Mesendoderm (in vitro differentiated cells): ENCODE measurements at regions not wholly inside any gene's neighbourhood (a gene's known extent, or its start where the extent isn't known, plus 50 kb on each side); places are given as distances from the start of the nearest gene placed in this dataset.
A peak's percentile ranks its signal among the peaks of the same experiment; 100 is the strongest.

ENCODE experiments used
- DNase-seq: peaks from one replicate; pipeline ENCODE4 v3.0.0; 2013
- H2AK5ac ChIP-seq: 2 replicates; pipeline ENCODE4 v1.6.1; 2013; ENCODE audit warnings: low read length, inconsistent platforms
- H2BK120ac ChIP-seq: 2 replicates; pipeline ENCODE4 v1.6.1; 2013; ENCODE audit warnings: low read depth, mild to moderate bottlenecking, low read length, moderate library complexity, mixed read lengths
- H2BK15ac ChIP-seq: replicated peaks from 2 replicates; pipeline ENCODE4 v1.6.1; 2013; ENCODE audit warnings: low read depth, mild to moderate bottlenecking, moderate library complexity
- H2BK5ac ChIP-seq: 2 replicates; pipeline ENCODE4 v1.6.1; 2013; ENCODE audit warnings: low read length, inconsistent platforms
- H3K18ac ChIP-seq: 2 replicates; pipeline ENCODE4 v1.6.1; 2013; ENCODE audit warnings: mild to moderate bottlenecking, low read length, mixed read lengths
- H3K23ac ChIP-seq: one replicate; pipeline ENCODE4 v1.6.1; 2013; ENCODE audit warnings: low read length
- H3K27ac ChIP-seq: 2 replicates; pipeline ENCODE4 v1.5.1; 2013; ENCODE audit warnings: low read depth, mild to moderate bottlenecking, inconsistent platforms, low read length, moderate library complexity
- H3K27me3 ChIP-seq: 2 replicates; pipeline ENCODE4 v1.6.1; 2013; ENCODE audit warnings: low read length, control low read depth, mild to moderate bottlenecking, inconsistent platforms; ENCODE audit not compliant: insufficient read depth, poor library complexity
- H3K36me3 ChIP-seq: 2 replicates; pipeline ENCODE4 v1.6.1; 2013; ENCODE audit warnings: low read length, inconsistent platforms; ENCODE audit not compliant: control insufficient read depth, insufficient read depth
- H3K4ac ChIP-seq: one replicate; pipeline ENCODE4 v1.6.1; 2013; ENCODE audit warnings: low read depth, mild to moderate bottlenecking, low read length, moderate library complexity
- H3K4me1 ChIP-seq: 2 replicates; pipeline ENCODE4 v1.6.1; 2013; ENCODE audit warnings: low read depth, low read length, inconsistent platforms; ENCODE audit not compliant: control insufficient read depth
- H3K4me2 ChIP-seq: 2 replicates; pipeline ENCODE4 v1.6.1; 2013; ENCODE audit warnings: low read length
- H3K4me3 ChIP-seq: 2 replicates; pipeline ENCODE4 v1.5.1; 2013; ENCODE audit warnings: mild to moderate bottlenecking, low read length
- H3K56ac ChIP-seq: one replicate; pipeline ENCODE4 v1.6.1; 2013; ENCODE audit warnings: low read length
- H3K79me1 ChIP-seq: 2 replicates; pipeline ENCODE4 v1.6.1; 2013; ENCODE audit warnings: low read length, inconsistent platforms
- H3K79me2 ChIP-seq: 2 replicates; pipeline ENCODE4 v1.6.1; 2013; ENCODE audit warnings: mild to moderate bottlenecking, low read length; ENCODE audit not compliant: control insufficient read depth, insufficient read depth
- H3K9ac ChIP-seq: 2 replicates; pipeline ENCODE4 v1.6.1; 2013; ENCODE audit warnings: low read length, inconsistent platforms
- H4K5ac ChIP-seq: one replicate; pipeline ENCODE4 v1.6.1; 2013; ENCODE audit warnings: low read length
- H4K8ac ChIP-seq: one replicate; pipeline ENCODE4 v1.6.1; 2013; ENCODE audit warnings: low read depth, mild to moderate bottlenecking, control low read depth, low read length, moderate library complexity
- WGBS: extraction: QIAGEN DNeasy Blood & Tissue Kit; methylation state at CpG from one replicate; pipeline ENCODE4 v1.1.7; 2013; ENCODE audit warnings: low lambda C conversion rate, missing lambda C conversion rate; ENCODE audit not compliant: insufficient coverage; ENCODE audit errors: extremely low coverage; 5-methylcytosine and 5-hydroxymethylcytosine counted together

DNA sequence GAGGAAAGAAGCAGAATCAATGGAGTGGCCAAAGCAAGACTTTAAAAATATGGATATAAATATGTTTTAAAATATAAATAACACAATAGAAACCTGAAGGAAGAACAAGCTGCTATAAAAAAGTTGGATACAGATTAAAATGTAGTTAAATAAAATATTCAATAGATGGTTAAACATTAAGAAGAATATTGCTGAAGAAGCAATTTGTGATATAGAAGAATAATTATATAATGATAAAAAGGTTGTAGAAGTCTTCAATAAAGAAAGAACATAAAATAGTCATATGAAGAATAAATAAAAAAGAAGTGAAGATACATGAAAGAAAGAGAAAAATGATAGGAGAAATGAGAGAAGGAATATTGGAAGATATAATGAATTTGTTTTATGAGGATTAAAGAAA lies 392.0 kb downstream of the DSC3 start:
- no peak overlapping the region for H4K8ac ChIP-seq
- no peaks in the 10 kb centered on the region for H3K36me3 ChIP-seq
- H3K79me1 ChIP-seq = no peaks in the 10 kb centered on the region
- no peak overlapping the region for H3K23ac ChIP-seq
- H2AK5ac ChIP-seq = no peak overlapping the region
- no peaks in the 10 kb centered on the region for H3K4me1 ChIP-seq
- H2BK5ac ChIP-seq = no peak overlapping the region
- no peak overlapping the region for H3K18ac ChIP-seq
- no peak overlapping the region for H3K9ac ChIP-seq
- H3K56ac ChIP-seq = no peak overlapping the region
- DNase-seq = no peak
- no peak overlapping the region for H3K4ac ChIP-seq
- H3K79me2 ChIP-seq = no peaks in the 10 kb centered on the region
- H2BK120ac ChIP-seq = no peak overlapping the region
- no peak overlapping the region for H3K4me3 ChIP-seq
- H4K5ac ChIP-seq = no peak overlapping the region
- no peak overlapping the region for H3K4me2 ChIP-seq
- no peaks in the 10 kb centered on the region for H3K27me3 ChIP-seq
- H3K27ac ChIP-seq = no peak overlapping the region
- H2BK15ac ChIP-seq = no peak overlapping the region

- Histone ChIP-seq H4K8ac (no peak overlapping the region), H3K9ac (no peak overlapping the region), H2BK120ac (no peak overlapping the region), H3K4me1 (no peaks in the 10 kb centered on the region), H2BK15ac (no peak overlapping the region), H3K79me2 (no peaks in the 10 kb centered on the region), H3K79me1 (no peaks in the 10 kb centered on the region), H3K36me3 (no peaks in the 10 kb centered on the region), H3K27ac (no peak overlapping the region), H3K4me2 (no peak overlapping the region), H3K23ac (no peak overlapping the region), H4K5ac (no peak overlapping the region), H3K18ac (no peak overlapping the region), H2AK5ac (no peak overlapping the region), H2BK5ac (no peak overlapping the region), H3K56ac (no peak overlapping the region), H3K4me3 (no peak overlapping the region), H3K4ac (no peak overlapping the region), H3K27me3 (no peaks in the 10 kb centered on the region)
- no peak for DNase-seq
Observed at GRCh38 chr18:30644158-30644557, 398.4 kb downstream of the DSC3 start.

GRCh38 chr18:30639361-30639760 lies 403.2 kb downstream of the DSC3 start:
- no CpG with 5 or more reads among the region's 4 CpGs for WGBS
- no peak overlapping the region for H4K5ac ChIP-seq
- H3K18ac ChIP-seq = no peak overlapping the region
- no peak for DNase-seq
- H3K27me3 ChIP-seq = no peaks in the 10 kb centered on the region
- H2BK120ac ChIP-seq = no peak overlapping the region
- H3K56ac ChIP-seq = no peak overlapping the region
- no peak overlapping the region for H4K8ac ChIP-seq
- H3K79me1 ChIP-seq = no peaks in the 10 kb centered on the region
- no peak overlapping the region for H2BK5ac ChIP-seq
- no peak overlapping the region for H2BK15ac ChIP-seq
- H3K4me2 ChIP-seq = no peak overlapping the region
- H3K4me1 ChIP-seq = no peaks in the 10 kb centered on the region
- no peak overlapping the region for H3K9ac ChIP-seq
- no peaks in the 10 kb centered on the region for H3K36me3 ChIP-seq
- no peaks in the 10 kb centered on the region for H3K79me2 ChIP-seq
- H3K27ac ChIP-seq = no peak overlapping the region
- H3K4ac ChIP-seq = no peak overlapping the region
- H3K4me3 ChIP-seq = no peak overlapping the region
- no peak overlapping the region for H3K23ac ChIP-seq
- no peak overlapping the region for H2AK5ac ChIP-seq

GRCh38 chr18:30634249-30634648 lies 408.3 kb downstream of the DSC3 start:
- H3K27ac ChIP-seq = no peak overlapping the region
- H4K8ac ChIP-seq = no peak overlapping the region
- H3K9ac ChIP-seq = no peak overlapping the region
- no peak overlapping the region for H2AK5ac ChIP-seq
- no peak overlapping the region for H3K4me3 ChIP-seq
- no peak overlapping the region for H3K56ac ChIP-seq
- H2BK15ac ChIP-seq = no peak overlapping the region
- H4K5ac ChIP-seq = no peak overlapping the region
- no peak overlapping the region for H3K4me2 ChIP-seq
- no peaks in the 10 kb centered on the region for H3K79me1 ChIP-seq
- H2BK120ac ChIP-seq = no peak overlapping the region
- no peak for DNase-seq
- no peaks in the 10 kb centered on the region for H3K79me2 ChIP-seq
- H3K27me3 ChIP-seq = no peaks in the 10 kb centered on the region
- peaks cover 1% of the 10 kb centered on the region for H3K4me1 ChIP-seq
- H3K4ac ChIP-seq = no peak overlapping the region
- no peaks in the 10 kb centered on the region for H3K36me3 ChIP-seq
- no peak overlapping the region for H3K23ac ChIP-seq
- no peak overlapping the region for H2BK5ac ChIP-seq
- no peak overlapping the region for H3K18ac ChIP-seq

- H3K36me3 ChIP-seq = no peaks in the 10 kb centered on the region
- peak overlapping the region; percentile 58 for H3K56ac ChIP-seq
- no peak overlapping the region for H4K5ac ChIP-seq
- no peak overlapping the region for H2BK15ac ChIP-seq
- no peak overlapping the region for H2BK5ac ChIP-seq
- no peak overlapping the region for H3K4me2 ChIP-seq
- H3K4me3 ChIP-seq = no peak overlapping the region
- no peak overlapping the region for H4K8ac ChIP-seq
- no peaks in the 10 kb centered on the region for H3K27me3 ChIP-seq
- peak overlapping the region; percentile 91 for H2AK5ac ChIP-seq
- peak overlapping the region; percentile 10 for H3K27ac ChIP-seq
- no peak overlapping the region for H3K4ac ChIP-seq
- no peaks in the 10 kb centered on the region for H3K79me1 ChIP-seq
- no peak overlapping the region for H2BK120ac ChIP-seq
- peaks cover 1% of the 10 kb centered on the region for H3K4me1 ChIP-seq
- WGBS = no CpG with 5 or more reads among the region's 2 CpGs
- no peaks in the 10 kb centered on the region for H3K79me2 ChIP-seq
- no peak overlapping the region for H3K23ac ChIP-seq
- DNase-seq = peak; percentile 55
- peak overlapping the region; percentile 15 for H3K18ac ChIP-seq
- no peak overlapping the region for H3K9ac ChIP-seq
Observed at GRCh38 chr18:30632071-30632698, 410.4 kb downstream of the DSC3 start.

- WGBS = no CpG with 5 or more reads among the region's 3 CpGs
Observed at GRCh38 chr18:30625961-30626360, 416.6 kb downstream of the DSC3 start.

More at GRCh38 chr18:30625961-30626360, 416.6 kb downstream of the DSC3 start:
- no peak for DNase-seq
- no peaks in the 10 kb centered on the region for H3K79me1 ChIP-seq
- no peak overlapping the region for H2BK15ac ChIP-seq
- no peak overlapping the region for H3K23ac ChIP-seq
- H2BK5ac ChIP-seq = no peak overlapping the region
- H4K5ac ChIP-seq = no peak overlapping the region
- H3K9ac ChIP-seq = no peak overlapping the region
- H3K4me3 ChIP-seq = no peak overlapping the region
- H3K4me1 ChIP-seq = no peaks in the 10 kb centered on the region
- no peaks in the 10 kb centered on the region for H3K79me2 ChIP-seq
- no peak overlapping the region for H3K56ac ChIP-seq
- H3K36me3 ChIP-seq = no peaks in the 10 kb centered on the region
- H3K27me3 ChIP-seq = no peaks in the 10 kb centered on the region
- no peak overlapping the region for H3K27ac ChIP-seq
- no peak overlapping the region for H2BK120ac ChIP-seq
- H3K18ac ChIP-seq = no peak overlapping the region
- H2AK5ac ChIP-seq = no peak overlapping the region
- no peak overlapping the region for H4K8ac ChIP-seq
- no peak overlapping the region for H3K4ac ChIP-seq
- no peak overlapping the region for H3K4me2 ChIP-seq
